H1 (cell line): ENCODE measurements at regions not wholly inside any gene's neighbourhood (a gene's known extent, or its start where the extent isn't known, plus 50 kb on each side); places are given as distances from the start of the nearest gene placed in this dataset.

ENCODE experiments used
- CTCF ChIA-PET: fragments of 300-600 bp; sonication (Branson Sonifier 250); formaldehyde crosslinking; loops from one replicate; lab custom pipeline; 2021; ENCODE audit not compliant: partially characterized antibody; lab: Charles Lee
- POLR2A ChIA-PET: fragments of 300-600 bp; sonication (Branson Sonifier 250); formaldehyde crosslinking; loops from one replicate; lab custom pipeline; 2021; ENCODE audit warnings: inconsistent platforms; ENCODE audit not compliant: partially characterized antibody; lab: Charles Lee
- DNase-seq, 2 experiments: peaks; one replicate each; pipeline versions ENCODE4 v3.0.0 to v3.0.0-alpha.2; 2010 to 2022; ENCODE audit warnings: low spot score in 2 of 2, low read depth in 1 of 2, mixed read lengths in 1 of 2
- FAIRE-seq: peaks from 2 replicates; lab custom pipeline; 2011; peaks lifted over from hg19 to GRCh38; lab: Jason Lieb, UNC
- H2AFZ ChIP-seq: 2 replicates; pipeline ENCODE4 v1.8.1; 2012; ENCODE audit warnings: low read length, inconsistent platforms
- H2AK5ac ChIP-seq: 2 replicates; pipeline ENCODE4 v1.6.1; 2013; ENCODE audit warnings: low read depth, low read length
- H2BK120ac ChIP-seq: replicated peaks from 2 replicates; pipeline ENCODE3; 2013; ENCODE audit warnings: low read depth, low read length, inconsistent platforms
- H2BK12ac ChIP-seq: 2 replicates; pipeline ENCODE4 v1.6.1; 2013; ENCODE audit warnings: low read depth, low read length
- H2BK15ac ChIP-seq: 2 replicates; pipeline ENCODE4 v1.6.1; 2013; ENCODE audit warnings: low read length
- H2BK20ac ChIP-seq: 2 replicates; pipeline ENCODE4 v1.6.1; 2013; ENCODE audit warnings: low read length
- H2BK5ac ChIP-seq: 2 replicates; pipeline ENCODE4 v1.6.1; 2013; ENCODE audit warnings: low read depth, low read length
- H3K14ac ChIP-seq: 2 replicates; pipeline ENCODE4 v1.6.1; 2013; ENCODE audit warnings: inconsistent platforms; ENCODE audit not compliant: insufficient read length
- H3K18ac ChIP-seq: 2 replicates; pipeline ENCODE4 v1.6.1; 2013; ENCODE audit warnings: low read length; ENCODE audit errors: extremely low read depth
- H3K23ac ChIP-seq: 2 replicates; pipeline ENCODE4 v1.6.1; 2013; ENCODE audit warnings: inconsistent platforms; ENCODE audit not compliant: insufficient read length
- H3K23me2 ChIP-seq: 2 replicates; pipeline ENCODE4 v1.6.1; 2013; ENCODE audit warnings: low read depth, low read length
- H3K27ac ChIP-seq: 2 replicates; pipeline ENCODE4 v1.6.1; 2011; ENCODE audit warnings: low read depth, low read length, inconsistent platforms
- H3K27me3 ChIP-seq, 4 experiments: replicated peaks in 1 of 4; 1 replicate in 1 of 4; 2 replicates in 3 of 4; pipeline versions ENCODE4 v1.6.1 to v1.8.1; 2011 to 2013; ENCODE audit warnings: low read length in 3 of 4, mild to moderate bottlenecking in 3 of 4, inconsistent platforms in 2 of 4, mixed read lengths in 2 of 4, moderate library complexity in 1 of 4; ENCODE audit not compliant: control insufficient read depth in 3 of 4, insufficient read depth in 3 of 4; ENCODE audit errors: extremely low read depth in 1 of 4
- H3K36me3 ChIP-seq, 4 experiments: 2 replicates each; pipeline versions ENCODE4 v1.6.1 to v1.8.1; 2011 to 2013; ENCODE audit warnings: mild to moderate bottlenecking in 4 of 4, low read length in 3 of 4, moderate library complexity in 2 of 4, control low read depth in 1 of 4, inconsistent platforms in 1 of 4; ENCODE audit not compliant: insufficient read depth in 4 of 4, control insufficient read depth in 2 of 4
- H3K4ac ChIP-seq: replicated peaks from 2 replicates; pipeline ENCODE3; 2013; ENCODE audit warnings: low read length, low read depth, mixed read lengths, inconsistent platforms; ENCODE audit not compliant: insufficient read length
- H3K4me1 ChIP-seq, 4 experiments: replicated peaks in 1 of 4; 1 replicate in 1 of 4; 2 replicates in 3 of 4; pipeline versions ENCODE4 v1.6.1 to v1.8.1; 2011 to 2013; ENCODE audit warnings: low read length in 3 of 4, inconsistent platforms in 2 of 4, mixed read lengths in 1 of 4; ENCODE audit not compliant: insufficient read depth in 4 of 4, control insufficient read depth in 3 of 4
- H3K4me2 ChIP-seq, 2 experiments: 2 replicates each; pipeline versions ENCODE4 v1.6.1 to v1.8.1; 2011 to 2013; ENCODE audit warnings: low read depth in 2 of 2, low read length in 2 of 2, control low read depth in 1 of 2, inconsistent platforms in 1 of 2, mild to moderate bottlenecking in 1 of 2; ENCODE audit not compliant: insufficient read depth in 1 of 2
- H3K4me3 ChIP-seq, 4 experiments: fragments of 200-600, 300-600 bp in 1 of 4; sonication (generic), shearing (Covaris generic), sonication (Bioruptor Twin) in 1 of 4; 2 replicates each; pipeline versions ENCODE4 v1.5.1 to v1.8.1; 2011 to 2016; ENCODE audit warnings: low read length in 4 of 4, low read depth in 3 of 4, control low read depth in 2 of 4, inconsistent platforms in 2 of 4, mild to moderate bottlenecking in 2 of 4, mixed read lengths in 1 of 4, moderate library complexity in 1 of 4; ENCODE audit not compliant: insufficient read depth in 2 of 4; ENCODE audit errors: extremely low read depth in 1 of 4
- H3K56ac ChIP-seq: replicated peaks from 2 replicates; pipeline ENCODE3; 2013; ENCODE audit warnings: low read depth, mild to moderate bottlenecking, mixed read lengths, low read length, inconsistent platforms; ENCODE audit not compliant: insufficient read length
- H3K79me1 ChIP-seq: 2 replicates; pipeline ENCODE4 v1.6.1; 2013; ENCODE audit warnings: low read depth, low read length, control low read depth
- H3K79me2 ChIP-seq, 2 experiments: 2 replicates each; pipeline versions ENCODE4 v1.6.1 to v1.8.1; 2012 to 2013; ENCODE audit warnings: low read length in 2 of 2, mild to moderate bottlenecking in 2 of 2, inconsistent platforms in 1 of 2; ENCODE audit not compliant: insufficient read depth in 2 of 2, control insufficient read depth in 1 of 2
- H3K9ac ChIP-seq, 4 experiments: replicated peaks in 1 of 4; 1 replicate in 1 of 4; 2 replicates in 3 of 4; pipeline versions ENCODE4 v1.6.1 to v1.8.1; 2011 to 2013; ENCODE audit warnings: low read depth in 3 of 4, low read length in 3 of 4, control low read depth in 2 of 4, mild to moderate bottlenecking in 2 of 4, moderate library complexity in 2 of 4, inconsistent platforms in 1 of 4; ENCODE audit errors: extremely low read depth in 1 of 4
- H3K9me3 ChIP-seq, 2 experiments: 2 replicates each; pipeline versions ENCODE4 v1.6.1 to v1.8.1; 2012 to 2013; ENCODE audit warnings: mild to moderate bottlenecking in 2 of 2, moderate library complexity in 2 of 2, control low read depth in 1 of 2, inconsistent platforms in 1 of 2, low read depth in 1 of 2, low read length in 1 of 2, mixed read lengths in 1 of 2; ENCODE audit not compliant: insufficient read depth in 2 of 2
- H4K20me1 ChIP-seq, 2 experiments: replicated peaks in 1 of 2; 2 replicates each; pipeline versions ENCODE3 to v1.8.1; 2011 to 2013; ENCODE audit warnings: inconsistent platforms in 2 of 2, low read length in 2 of 2, mild to moderate bottlenecking in 1 of 2; ENCODE audit not compliant: insufficient read depth in 2 of 2, control insufficient read depth in 1 of 2
- H4K5ac ChIP-seq: 2 replicates; pipeline ENCODE4 v1.6.1; 2013; ENCODE audit warnings: low read length, low read depth, mixed read lengths, inconsistent platforms; ENCODE audit not compliant: insufficient read length
- H4K8ac ChIP-seq: 2 replicates; pipeline ENCODE4 v1.8.0; 2013; ENCODE audit warnings: mild to moderate bottlenecking, moderate library complexity, low read length, inconsistent platforms; ENCODE audit not compliant: insufficient read depth; ENCODE audit errors: extremely low read depth
- H4K91ac ChIP-seq: replicated peaks from 2 replicates; pipeline ENCODE3; 2013; ENCODE audit warnings: low read length, mixed read lengths, inconsistent platforms; ENCODE audit not compliant: insufficient read length
- CTCF ChIP-seq, 3 experiments: IDR thresholded peaks; 1 replicate in 2 of 3; 2 replicates in 1 of 3; pipeline versions ENCODE4 v1.5.1 to v1.6.1; 2011; ENCODE audit warnings: low read length in 3 of 3, mild to moderate bottlenecking in 3 of 3, inconsistent platforms in 2 of 3, low read depth in 1 of 3, moderate library complexity in 1 of 3; ENCODE audit not compliant: insufficient read depth in 1 of 3; ENCODE audit errors: control extremely low read depth in 1 of 3
- NANOG ChIP-seq: IDR thresholded peaks from 2 replicates; pipeline ENCODE4 v1.6.1; 2011; ENCODE audit warnings: low read length, low read depth, mild to moderate bottlenecking, inconsistent platforms; ENCODE audit not compliant: insufficient read depth, poor library complexity, severe bottlenecking
- WGBS, 2 experiments: shearing (Covaris generic) in 1 of 2; methylation state at CpG; one replicate each; pipeline versions ENCODE4 v1.1.6 to v1.1.7; 2013 to 2015; ENCODE audit warnings: low lambda C conversion rate in 2 of 2, mixed read lengths in 2 of 2, inconsistent platforms in 1 of 2, low coverage in 1 of 2, missing lambda C conversion rate in 1 of 2; ENCODE audit not compliant: insufficient replicate concordance in 2 of 2, insufficient coverage in 1 of 2, insufficient read length in 1 of 2; ENCODE audit errors: extremely low coverage in 1 of 2, missing lambda C conversion rate in 1 of 2; 5-methylcytosine and 5-hydroxymethylcytosine counted together

- TF ChIP-seq NANOG = peak; percentile 7
- TF ChIP-seq CTCF (IDR thresholded peaks at IDR 0.05; ENCODE audit: control extremely low read depth in 1 of 3, insufficient read depth in 1 of 3, low read depth in 1 of 3, low read length in 3 of 3) = no peak
- TF ChIP-seq, all 59 proteins: peak for 1
- no peak overlapping the region for H2BK120ac ChIP-seq
- H3K9me3 ChIP-seq = no peaks in the 10 kb centered on the region
- no peak overlapping the region for H2BK12ac ChIP-seq
- CTCF ChIA-PET = interaction anchor here (1.0 to 3.1 kb wide), 3 partner anchors 11 to 49 kb away, joined by 3 to 22 read pairs (median 4); no protein-coding TSS in a partner anchor
- FAIRE-seq (no peak), DNase-seq (no peak)
- POLR2A ChIA-PET = no interaction called here
- no peak overlapping the region for H2BK5ac ChIP-seq
- H3K4me1 ChIP-seq = peaks cover 0 to 5% (median 2%) of the 10 kb centered on the region in 4 experiments; a peak in 3 of 7 replicates
- 39% methylated on average over 2 of the region's 2 CpGs; no CpG with 5 or more reads in 1 of the 2 experiments for WGBS, 2 experiments
- H3K27me3 ChIP-seq = no peaks in the 10 kb centered on the region
- no peak overlapping the region for H4K91ac ChIP-seq
- no peak overlapping the region for H3K56ac ChIP-seq
- no peak overlapping the region for H4K5ac ChIP-seq
- H3K9ac ChIP-seq = no peak overlapping the region
- H3K4ac ChIP-seq = no peak overlapping the region
- no peaks in the 10 kb centered on the region for H4K20me1 ChIP-seq
- H2AK5ac ChIP-seq = no peak overlapping the region
- H3K18ac ChIP-seq = no peak overlapping the region; the same call in 1 of the 2 replicates
- no peak overlapping the region for H2AFZ ChIP-seq
- H3K14ac ChIP-seq = no peak overlapping the region
- no peaks in the 10 kb centered on the region; the same call in 1 of the 2 replicates for H3K23me2 ChIP-seq
- no peaks in the 10 kb centered on the region for H3K36me3 ChIP-seq
- no peaks in the 10 kb centered on the region for H3K79me1 ChIP-seq
- no peak overlapping the region for H4K8ac ChIP-seq
- no peak overlapping the region for H3K23ac ChIP-seq
- H3K27ac ChIP-seq = no peak overlapping the region
- H2BK15ac ChIP-seq = no peak overlapping the region
- peak overlapping the region in 1 of 2 experiments; percentile 20; a peak in 1 of 4 replicates for H3K4me2 ChIP-seq
- no peaks in the 10 kb centered on the region for H3K79me2 ChIP-seq
- H2BK20ac ChIP-seq = no peak overlapping the region
- no peak overlapping the region for H3K4me3 ChIP-seq
Observed at GRCh38 chr1:164902491-164902890, 343.5 kb downstream of the PBX1 start.
